ENCODE measurements at regions not wholly inside any gene's neighbourhood (a gene's known extent, or its start where the extent isn't known, plus 50 kb on each side); places are given as distances from the start of the nearest gene placed in this dataset.

DNA sequence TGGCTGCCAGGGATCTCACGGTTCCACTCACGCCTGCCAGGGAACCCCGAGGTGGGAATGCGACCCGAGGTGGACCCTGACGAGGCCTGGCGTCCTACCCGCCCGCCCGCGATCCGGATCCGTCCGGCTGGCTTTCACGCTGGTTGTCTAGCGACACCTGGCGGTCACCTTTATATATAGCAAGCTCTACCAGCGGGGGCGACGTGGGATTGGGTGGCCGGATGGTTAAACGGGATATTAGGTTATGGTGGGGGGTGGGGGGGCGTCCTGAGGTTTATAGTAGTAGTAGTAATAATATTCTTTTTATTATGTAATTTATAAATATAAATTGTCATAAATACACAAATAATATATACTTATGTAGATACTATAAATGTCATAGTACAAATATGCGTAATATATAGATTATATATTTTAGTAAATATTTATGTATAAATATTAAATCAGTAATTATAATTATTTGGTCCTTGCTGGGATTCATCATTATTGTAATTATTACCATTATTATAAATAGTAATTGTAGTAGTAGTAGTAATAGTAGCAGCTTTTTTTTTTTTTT is 136.9 kb downstream of the KCNJ12 start:
- TF ChIP-seq SUZ12 (IDR thresholded peaks at IDR 0.05; ENCODE audit: low read length) (no peak), EZH2 (IDR thresholded peaks at IDR 0.05; ENCODE audit: low read depth, low read length, severe bottlenecking) (no peak), POLR2AphosphoS5 (IDR thresholded peaks at IDR 0.05; ENCODE audit: low read depth, low read length) (no peak), POLR2A (IDR thresholded peaks at IDR 0.05; ENCODE audit: control extremely low read depth in 1 of 2, low read depth in 2 of 2, low read length in 2 of 2) (no peak), POU5F1 (IDR thresholded peaks at IDR 0.05; ENCODE audit: low read depth, low read length) (no peak), ASH2L (IDR thresholded peaks at IDR 0.05; ENCODE audit: low read length) (no peak), MAX (IDR thresholded peaks at IDR 0.05) (peak; percentile 51; the same call in 1 of the 2 replicates)
- TF ChIP-seq, protein P1, sequence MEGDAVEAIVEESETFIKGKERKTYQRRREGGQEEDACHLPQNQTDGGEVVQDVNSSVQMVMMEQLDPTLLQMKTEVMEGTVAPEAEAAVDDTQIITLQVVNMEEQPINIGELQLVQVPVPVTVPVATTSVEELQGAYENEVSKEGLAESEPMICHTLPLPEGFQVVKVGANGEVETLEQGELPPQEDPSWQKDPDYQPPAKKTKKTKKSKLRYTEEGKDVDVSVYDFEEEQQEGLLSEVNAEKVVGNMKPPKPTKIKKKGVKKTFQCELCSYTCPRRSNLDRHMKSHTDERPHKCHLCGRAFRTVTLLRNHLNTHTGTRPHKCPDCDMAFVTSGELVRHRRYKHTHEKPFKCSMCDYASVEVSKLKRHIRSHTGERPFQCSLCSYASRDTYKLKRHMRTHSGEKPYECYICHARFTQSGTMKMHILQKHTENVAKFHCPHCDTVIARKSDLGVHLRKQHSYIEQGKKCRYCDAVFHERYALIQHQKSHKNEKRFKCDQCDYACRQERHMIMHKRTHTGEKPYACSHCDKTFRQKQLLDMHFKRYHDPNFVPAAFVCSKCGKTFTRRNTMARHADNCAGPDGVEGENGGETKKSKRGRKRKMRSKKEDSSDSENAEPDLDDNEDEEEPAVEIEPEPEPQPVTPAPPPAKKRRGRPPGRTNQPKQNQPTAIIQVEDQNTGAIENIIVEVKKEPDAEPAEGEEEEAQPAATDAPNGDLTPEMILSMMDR (IDR thresholded peaks at IDR 0.05; ENCODE audit: control extremely low read depth in 1 of 3, insufficient read depth in 1 of 3, low read depth in 1 of 3, low read length in 3 of 3): peak; percentile 67 to 88 (median 80)
